A549 (cell line): ENCODE measurements at regions not wholly inside any gene's neighbourhood (a gene's known extent, or its start where the extent isn't known, plus 50 kb on each side); places are given as distances from the start of the nearest gene placed in this dataset.

ENCODE experiments used
- ATAC-seq, 2 experiments: fragments of 200-7000 bp in 1 of 2; fragments of >200 bp in 1 of 2; cut with Nextera tagmentation in 1 of 2; cut with Tn5 transposase in 1 of 2; 3 replicates each; pipeline versions ENCODE4 v1.8.0 to v1.9.1; 2018 to 2020; ENCODE audit warnings: mild to moderate bottlenecking in 1 of 2, moderate library complexity in 1 of 2
- CTCF ChIA-PET: fragments of 300-600 bp; sonication (Branson Sonifier 250); formaldehyde crosslinking; extraction: SDS; loops from one replicate; lab custom pipeline; 2021; ENCODE audit warnings: antibody characterized with exemption, inconsistent platforms; lab: Yijun Ruan, JAX
- POLR2A ChIA-PET: fragments of 350-600 bp; formaldehyde crosslinking; extraction: SDS; loops from one replicate; lab custom pipeline; 2021; ENCODE audit warnings: antibody characterized with exemption, inconsistent platforms; lab: Yijun Ruan, JAX
- DNase-seq, 2 experiments: peaks; one replicate each; pipeline versions ENCODE4 v3.0.0 to v3.0.0-alpha.2; 2011 to 2016; ENCODE audit warnings: low read depth in 1 of 2, low spot score in 1 of 2
- FAIRE-seq: peaks from 2 replicates; lab custom pipeline; 2011; peaks lifted over from hg19 to GRCh38; lab: Jason Lieb, UNC
- H3K27ac ChIP-seq, 2 experiments: fragments of >200 bp; sonication (Bioruptor Twin); formaldehyde crosslinking; 3 replicates each; pipeline ENCODE4 v1.5.1; 2016 to 2017
- H3K4me1 ChIP-seq: fragments of >200 bp; sonication (Bioruptor Twin); formaldehyde crosslinking; 3 replicates; pipeline ENCODE4 v1.6.1; 2016
- H3K4me2 ChIP-seq: fragments of >200 bp; sonication (Bioruptor Twin); formaldehyde crosslinking; 3 replicates; pipeline ENCODE4 v1.6.1; 2016
- H3K4me3 ChIP-seq: fragments of >200 bp; sonication (Bioruptor Twin); formaldehyde crosslinking; 3 replicates; pipeline ENCODE4 v1.5.1; 2016
- H3K9me3 ChIP-seq: fragments of >200 bp; sonication (Bioruptor Twin); formaldehyde crosslinking; 3 replicates; pipeline ENCODE4 v1.6.1; 2016
- BCL3 ChIP-seq: fragments of >200 bp; sonication (Bioruptor Twin); formaldehyde crosslinking; IDR thresholded peaks from 3 replicates; pipeline ENCODE4 v1.6.1; 2016
- CBX2 ChIP-seq: fragments of 200-600 bp; sonication (generic); IDR thresholded peaks from 2 replicates; pipeline ENCODE4 v1.6.1; 2016; ENCODE audit warnings: low read depth, mild to moderate bottlenecking, borderline replicate concordance
- CHD2 ChIP-seq: fragments of 150-350 bp; IDR thresholded peaks from 2 replicates; pipeline ENCODE4 v1.6.1; 2014; ENCODE audit warnings: low read length; ENCODE audit not compliant: partially characterized antibody
- CTCF ChIP-seq: fragments of >200 bp; sonication (Bioruptor Twin); formaldehyde crosslinking; IDR thresholded peaks from 3 replicates; pipeline ENCODE4 v1.5.1; 2016
- EHF ChIP-seq: fragments of 250-450 bp; sonication (Bioruptor Pico); IDR thresholded peaks from 2 replicates; pipeline ENCODE4 v1.5.0; 2020; ENCODE audit warnings: mild to moderate bottlenecking
- EHMT2 ChIP-seq: fragments of 200-600 bp; sonication (generic); IDR thresholded peaks from 2 replicates; pipeline ENCODE4 v1.6.1; 2016; ENCODE audit warnings: antibody characterized with exemption, low read depth, mild to moderate bottlenecking, moderate library complexity
- EP300 ChIP-seq, 2 experiments: fragments of >200 bp; sonication (Bioruptor Twin); formaldehyde crosslinking; IDR thresholded peaks; 2 replicates in 1 of 2; 3 replicates in 1 of 2; pipeline ENCODE4 v1.6.1; 2016 to 2017
- FOSL2 ChIP-seq, 2 experiments: fragments of 450-650 bp in 1 of 2; fragments of >200 bp in 1 of 2; sonication (Bioruptor Twin) in 1 of 2; formaldehyde crosslinking; IDR thresholded peaks; 2 replicates each; pipeline versions ENCODE4 v1.5.0 to v1.6.1; 2016 to 2020; ENCODE audit warnings: mild to moderate bottlenecking in 1 of 2, moderate library complexity in 1 of 2
- HDAC2 ChIP-seq: fragments of 200-600 bp; sonication (generic); IDR thresholded peaks from 2 replicates; pipeline ENCODE4 v1.6.1; 2016
- JUN ChIP-seq, 2 experiments: fragments of >200 bp; sonication (Bioruptor Twin); formaldehyde crosslinking; IDR thresholded peaks; 2 replicates in 1 of 2; 3 replicates in 1 of 2; pipeline ENCODE4 v1.6.1; 2016 to 2017
- MAZ ChIP-seq: fragments of 150-350 bp; IDR thresholded peaks from 2 replicates; pipeline ENCODE4 v1.6.1; 2014; ENCODE audit warnings: antibody characterized with exemption, low read depth, low read length, borderline replicate concordance
- NPAS2 ChIP-seq: fragments of 250-450 bp; sonication (Bioruptor Pico); IDR thresholded peaks from 2 replicates; pipeline ENCODE4 v1.8.0; 2022; ENCODE audit warnings: mild to moderate bottlenecking, moderate library complexity, borderline replicate concordance
- PHF8 ChIP-seq: fragments of 200-600 bp; sonication (generic); IDR thresholded peaks from 2 replicates; pipeline ENCODE4 v1.6.1; 2016; ENCODE audit warnings: low read depth, mild to moderate bottlenecking, antibody characterized with exemption, moderate library complexity, borderline replicate concordance
- REST ChIP-seq: fragments of 200-600 bp; sonication (generic); IDR thresholded peaks from 2 replicates; pipeline ENCODE4 v1.6.1; 2016; ENCODE audit warnings: antibody characterized with exemption, mild to moderate bottlenecking, moderate library complexity
- RFX5 ChIP-seq: fragments of 450-650 bp; IDR thresholded peaks from 2 replicates; pipeline ENCODE4 v1.7.1; 2014; ENCODE audit warnings: antibody characterized with exemption, mild to moderate bottlenecking, moderate library complexity
- SMC3 ChIP-seq: fragments of >200 bp; sonication (Bioruptor Twin); formaldehyde crosslinking; IDR thresholded peaks from 3 replicates; pipeline ENCODE4 v1.6.1; 2018; ENCODE audit warnings: inconsistent platforms
- SREBF2 ChIP-seq: fragments of 450-650 bp; IDR thresholded peaks from 2 replicates; pipeline ENCODE4 v1.6.1; 2014; ENCODE audit warnings: mild to moderate bottlenecking, moderate library complexity
- TFCP2L1 ChIP-seq: fragments of 250-450 bp; sonication (Bioruptor Pico); IDR thresholded peaks from 2 replicates; pipeline ENCODE4 v1.5.0; 2021; ENCODE audit warnings: mild to moderate bottlenecking
- ZNF302 ChIP-seq: fragments of 250-450 bp; sonication (Bioruptor Pico); IDR thresholded peaks from 2 replicates; pipeline ENCODE4 v1.9.0; 2021; ENCODE audit warnings: inconsistent platforms, mild to moderate bottlenecking, moderate library complexity
- ZSCAN20 ChIP-seq: fragments of 250-450 bp; sonication (Bioruptor Pico); IDR thresholded peaks from 2 replicates; pipeline ENCODE4 v1.8.0; 2022; ENCODE audit warnings: mild to moderate bottlenecking, moderate library complexity
- WGBS: methylation state at CpG from one replicate; pipeline ENCODE4 v1.1.6; 2017; ENCODE audit errors: missing lambda C conversion rate; 5-methylcytosine and 5-hydroxymethylcytosine counted together

- Histone ChIP-seq H3K9me3 (no peaks in the 10 kb centered on the region), H3K4me3 (no peak overlapping the region), H3K4me1 (no peaks in the 10 kb centered on the region), H3K4me2 (no peak overlapping the region), H3K27ac (no peak overlapping the region)
- no peak for DNase-seq
- CTCF ChIA-PET = no interaction called here
- no peak for ATAC-seq
- POLR2A ChIA-PET = no interaction called here
- TF ChIP-seq CHD2 (no peak), ZNF302 (CRISPR knock-in tag) (no peak), RFX5 (no peak), ZSCAN20 (CRISPR knock-in tag) (no peak), NPAS2 (CRISPR knock-in tag) (no peak), MAZ (no peak), PHF8 (no peak), SMC3 (no peak), JUN (IDR thresholded peaks at IDR 0.05) (no peak), SREBF2 (no peak), EP300 (IDR thresholded peaks at IDR 0.05) (no peak), TFCP2L1 (CRISPR knock-in tag) (no peak), CBX2 (no peak), FOSL2 (IDR thresholded peaks at IDR 0.05) (no peak), FOSL2 (CRISPR knock-in tag; IDR thresholded peaks at IDR 0.05) (no peak), REST (no peak)
- no peak for FAIRE-seq
- 38% methylated on average over 9 of the region's 14 CpGs for WGBS
Observed at GRCh38 chr22:48984639-48985038, 843.0 kb downstream of the BRD1 start.

- ChIA-PET CTCF (no interaction called here), POLR2A (no interaction called here)
- no peak overlapping the region for H3K27ac ChIP-seq
- FAIRE-seq = no peak
- DNase-seq = no peak
- H3K9me3 ChIP-seq = no peaks in the 10 kb centered on the region
- TF ChIP-seq RFX5 (no peak), EHF (CRISPR knock-in tag) (no peak), CTCF (no peak), ZNF302 (CRISPR knock-in tag) (no peak), EHMT2 (no peak), BCL3 (no peak), HDAC2 (no peak)
- WGBS = 30% methylated on average over 8 of the region's 10 CpGs
- no peak overlapping the region for H3K4me3 ChIP-seq
- H3K4me1 ChIP-seq = no peaks in the 10 kb centered on the region
- no peak for ATAC-seq
- no peak overlapping the region for H3K4me2 ChIP-seq
Observed at GRCh38 chr22:48982321-48982905, 845.3 kb downstream of the BRD1 start.
